SU-DHL-6 (cell line): ENCODE measurements at regions not wholly inside any gene's neighbourhood (a gene's known extent, or its start where the extent isn't known, plus 50 kb on each side); places are given as distances from the start of the nearest gene placed in this dataset.

Source experiments
- EZH2phosphoT487 ChIP-seq: fragments of 200-600 bp; sonication (generic), shearing (Covaris generic); conservative IDR thresholded peaks from 2 replicates; pipeline ENCODE4 v1.6.1; 2018; ENCODE audit warnings: mild to moderate bottlenecking, antibody characterized with exemption, low read length, moderate library complexity, mixed read lengths
- TF ChIP-seq, protein P1 (sequence below): fragments of 200-600 bp; sonication (generic); IDR thresholded peaks from one replicate; pipeline ENCODE4 v1.5.1; 2017; ENCODE audit warnings: antibody characterized with exemption, mild to moderate bottlenecking, low read length, moderate library complexity; ENCODE audit not compliant: insufficient read depth, poor library complexity, severe bottlenecking

DNA sequence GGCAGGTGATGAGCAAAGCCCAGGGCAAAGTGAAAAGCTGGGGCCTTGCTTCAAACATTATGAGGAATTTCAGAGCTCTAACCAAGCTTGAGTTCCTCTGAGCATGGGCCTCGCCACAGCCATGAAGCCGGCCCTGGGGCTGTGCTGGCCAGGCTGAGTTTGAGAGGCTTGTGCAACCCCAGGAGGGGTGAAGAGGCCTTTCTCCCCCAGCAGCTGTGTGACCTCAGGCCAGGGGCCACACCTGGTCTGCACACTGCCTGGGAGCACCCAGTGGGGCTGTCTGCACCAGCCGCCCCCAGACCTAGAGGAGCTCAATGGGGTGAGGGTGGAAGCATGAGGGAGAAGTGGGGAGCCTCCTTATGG is 204.9 kb upstream of the C14orf180 start:
- TF ChIP-seq, protein P1, sequence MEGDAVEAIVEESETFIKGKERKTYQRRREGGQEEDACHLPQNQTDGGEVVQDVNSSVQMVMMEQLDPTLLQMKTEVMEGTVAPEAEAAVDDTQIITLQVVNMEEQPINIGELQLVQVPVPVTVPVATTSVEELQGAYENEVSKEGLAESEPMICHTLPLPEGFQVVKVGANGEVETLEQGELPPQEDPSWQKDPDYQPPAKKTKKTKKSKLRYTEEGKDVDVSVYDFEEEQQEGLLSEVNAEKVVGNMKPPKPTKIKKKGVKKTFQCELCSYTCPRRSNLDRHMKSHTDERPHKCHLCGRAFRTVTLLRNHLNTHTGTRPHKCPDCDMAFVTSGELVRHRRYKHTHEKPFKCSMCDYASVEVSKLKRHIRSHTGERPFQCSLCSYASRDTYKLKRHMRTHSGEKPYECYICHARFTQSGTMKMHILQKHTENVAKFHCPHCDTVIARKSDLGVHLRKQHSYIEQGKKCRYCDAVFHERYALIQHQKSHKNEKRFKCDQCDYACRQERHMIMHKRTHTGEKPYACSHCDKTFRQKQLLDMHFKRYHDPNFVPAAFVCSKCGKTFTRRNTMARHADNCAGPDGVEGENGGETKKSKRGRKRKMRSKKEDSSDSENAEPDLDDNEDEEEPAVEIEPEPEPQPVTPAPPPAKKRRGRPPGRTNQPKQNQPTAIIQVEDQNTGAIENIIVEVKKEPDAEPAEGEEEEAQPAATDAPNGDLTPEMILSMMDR: no peak
- no peak for TF ChIP-seq EZH2phosphoT487
